Neural progenitor cell (in vitro differentiated cells): ENCODE measurements at regions not wholly inside any gene's neighbourhood (a gene's known extent, or its start where the extent isn't known, plus 50 kb on each side); places are given as distances from the start of the nearest gene placed in this dataset.

Experiments
- DNase-seq: peaks from one replicate; pipeline ENCODE4 v3.0.0-alpha.2; 2016; ENCODE audit warnings: low spot score
- H2AFZ ChIP-seq: fragments of 200-600 bp; sonication (generic); replicated peaks from 2 replicates; pipeline ENCODE4 v1.6.1; 2016; ENCODE audit warnings: antibody characterized with exemption
- H3F3A ChIP-seq: fragments of 200-600 bp; sonication (generic); 2 replicates; pipeline ENCODE4 v1.6.1; 2016; ENCODE audit warnings: antibody characterized with exemption, low read depth
- H3K27ac ChIP-seq: fragments of 200-600 bp; sonication (generic); 2 replicates; pipeline ENCODE4 v1.5.1; 2016; ENCODE audit warnings: mild to moderate bottlenecking
- H3K27me3 ChIP-seq: fragments of 200-600 bp; sonication (generic); 2 replicates; pipeline ENCODE4 v1.6.1; 2016; ENCODE audit warnings: mild to moderate bottlenecking, moderate library complexity
- H3K36me3 ChIP-seq: fragments of 200-600 bp; sonication (generic); 2 replicates; pipeline ENCODE4 v1.5.1; 2016
- H3K4me1 ChIP-seq: fragments of 200-600 bp; sonication (generic); 2 replicates; pipeline ENCODE4 v1.6.1; 2016; ENCODE audit warnings: mixed run types
- H3K4me2 ChIP-seq: fragments of 200-600 bp; sonication (generic); 2 replicates; pipeline ENCODE4 v1.6.1; 2016
- H3K4me3 ChIP-seq: fragments of 200-600 bp; sonication (generic); 2 replicates; pipeline ENCODE4 v1.5.1; 2016
- H3K79me2 ChIP-seq: fragments of 200-600 bp; sonication (generic); 2 replicates; pipeline ENCODE4 v1.6.1; 2016; ENCODE audit warnings: low read depth
- H3K9ac ChIP-seq: fragments of 200-600 bp; sonication (generic); 2 replicates; pipeline ENCODE4 v1.6.1; 2016
- H3K9me3 ChIP-seq: fragments of 200-600 bp; sonication (generic); 2 replicates; pipeline ENCODE4 v1.5.1; 2016; ENCODE audit warnings: low read depth
- H4K20me1 ChIP-seq: fragments of 200-600 bp; sonication (generic); 2 replicates; pipeline ENCODE4 v1.6.1; 2016; ENCODE audit warnings: low read depth
- H3K27ac Mint-ChIP-seq: 3 replicates; pipeline ENCODE4 v1.8.0; 2021; ENCODE audit warnings: mixed read lengths
- H3K27me3 Mint-ChIP-seq: 2 replicates; pipeline ENCODE4 v1.8.0; 2022; ENCODE audit warnings: low read depth, mild to moderate bottlenecking, inconsistent platforms, moderate library complexity, mixed read lengths; ENCODE audit not compliant: insufficient read depth
- H3K36me3 Mint-ChIP-seq: 3 replicates; pipeline ENCODE4 v1.8.0; 2021; ENCODE audit warnings: mixed read lengths
- H3K4me1 Mint-ChIP-seq: 3 replicates; pipeline ENCODE4 v1.8.0; 2021; ENCODE audit warnings: mixed read lengths
- H3K4me3 Mint-ChIP-seq: 3 replicates; pipeline ENCODE4 v1.8.0; 2021; ENCODE audit warnings: mild to moderate bottlenecking, moderate library complexity, mixed read lengths
- H3K9me3 Mint-ChIP-seq: 3 replicates; pipeline ENCODE4 v1.8.0; 2020; ENCODE audit warnings: mixed read lengths
- EZH2 ChIP-seq: fragments of 200-600 bp; sonication (generic); IDR thresholded peaks from 2 replicates; pipeline ENCODE4 v1.6.1; 2017; ENCODE audit warnings: antibody characterized with exemption, mild to moderate bottlenecking, moderate library complexity
- EZH2phosphoT487 ChIP-seq: fragments of 200-600 bp; sonication (generic); IDR thresholded peaks from 2 replicates; pipeline ENCODE4 v1.6.1; 2017; ENCODE audit warnings: antibody characterized with exemption
- TF ChIP-seq, protein P1 (sequence below): fragments of 200-600 bp; sonication (generic); IDR thresholded peaks from 2 replicates; pipeline ENCODE4 v1.5.1; 2017; ENCODE audit warnings: antibody characterized with exemption, mild to moderate bottlenecking

DNA sequence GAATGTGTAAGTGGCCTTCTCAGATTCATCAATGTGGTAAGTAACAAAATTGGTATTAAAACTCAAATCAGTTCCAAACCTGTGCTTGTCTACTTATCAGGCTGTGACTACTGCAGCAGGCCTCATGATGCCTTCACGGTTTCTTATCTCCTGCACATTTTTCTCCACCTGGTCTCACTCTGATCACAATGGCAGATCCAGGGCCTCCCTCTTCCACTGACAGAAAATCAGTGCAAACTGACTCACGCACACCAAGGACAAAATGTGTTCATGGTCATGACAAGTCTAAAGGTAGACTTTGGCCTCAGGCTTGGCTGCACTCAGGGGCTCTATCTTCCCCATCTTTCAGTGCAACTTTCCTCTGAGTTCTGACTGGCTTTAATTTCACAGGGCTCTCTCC is 56.7 kb upstream of the ATP1A1 start:
- Mint-ChIP-seq H3K4me1 (peaks cover 17% of the 10 kb centered on the region), H3K27ac (no peak overlapping the region), H3K27me3 (no peaks in the 10 kb centered on the region), H3K4me3 (no peak overlapping the region), H3K9me3 (no peaks in the 10 kb centered on the region), H3K36me3 (no peaks in the 10 kb centered on the region)
- no peak overlapping the region for H3K9ac ChIP-seq
- no peak overlapping the region for H2AFZ ChIP-seq
- no peak overlapping the region for H3K27ac ChIP-seq
- no peak overlapping the region for H3K4me2 ChIP-seq
- H3K9me3 ChIP-seq = no peaks in the 10 kb centered on the region
- no peak for DNase-seq
- TF ChIP-seq EZH2 (no peak), EZH2phosphoT487 (no peak)
- TF ChIP-seq, protein P1, sequence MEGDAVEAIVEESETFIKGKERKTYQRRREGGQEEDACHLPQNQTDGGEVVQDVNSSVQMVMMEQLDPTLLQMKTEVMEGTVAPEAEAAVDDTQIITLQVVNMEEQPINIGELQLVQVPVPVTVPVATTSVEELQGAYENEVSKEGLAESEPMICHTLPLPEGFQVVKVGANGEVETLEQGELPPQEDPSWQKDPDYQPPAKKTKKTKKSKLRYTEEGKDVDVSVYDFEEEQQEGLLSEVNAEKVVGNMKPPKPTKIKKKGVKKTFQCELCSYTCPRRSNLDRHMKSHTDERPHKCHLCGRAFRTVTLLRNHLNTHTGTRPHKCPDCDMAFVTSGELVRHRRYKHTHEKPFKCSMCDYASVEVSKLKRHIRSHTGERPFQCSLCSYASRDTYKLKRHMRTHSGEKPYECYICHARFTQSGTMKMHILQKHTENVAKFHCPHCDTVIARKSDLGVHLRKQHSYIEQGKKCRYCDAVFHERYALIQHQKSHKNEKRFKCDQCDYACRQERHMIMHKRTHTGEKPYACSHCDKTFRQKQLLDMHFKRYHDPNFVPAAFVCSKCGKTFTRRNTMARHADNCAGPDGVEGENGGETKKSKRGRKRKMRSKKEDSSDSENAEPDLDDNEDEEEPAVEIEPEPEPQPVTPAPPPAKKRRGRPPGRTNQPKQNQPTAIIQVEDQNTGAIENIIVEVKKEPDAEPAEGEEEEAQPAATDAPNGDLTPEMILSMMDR = no peak
- no peaks in the 10 kb centered on the region for H3F3A ChIP-seq
- no peaks in the 10 kb centered on the region for H3K79me2 ChIP-seq
- H4K20me1 ChIP-seq = no peaks in the 10 kb centered on the region
- no peaks in the 10 kb centered on the region for H3K27me3 ChIP-seq
- H3K4me3 ChIP-seq = no peak overlapping the region
- H3K4me1 ChIP-seq = no peaks in the 10 kb centered on the region
- no peaks in the 10 kb centered on the region for H3K36me3 ChIP-seq

DNA sequence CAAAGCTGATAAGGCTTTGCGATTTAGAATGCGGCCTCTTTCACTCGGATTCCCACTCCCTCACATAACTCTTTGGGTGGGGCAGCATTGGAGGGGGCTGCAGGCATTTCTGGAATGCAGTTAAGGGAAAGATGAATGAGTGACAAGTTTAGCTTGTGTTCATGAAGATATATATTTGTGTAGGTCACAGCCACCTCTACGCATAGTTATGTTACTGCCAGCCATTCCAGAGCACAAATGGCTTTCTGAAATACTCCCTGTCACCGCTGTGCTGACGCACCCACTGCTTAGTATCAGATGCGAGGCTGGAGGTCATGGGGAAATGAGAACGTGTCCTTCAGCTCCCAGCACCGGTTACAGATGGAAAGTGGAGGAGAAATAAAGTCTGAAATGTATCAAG is 54.1 kb upstream of the ATP1A1 start:
- Mint-ChIP-seq H3K27me3 (no peaks in the 10 kb centered on the region), H3K4me1 (no peaks in the 10 kb centered on the region), H3K9me3 (no peaks in the 10 kb centered on the region), H3K4me3 (no peak overlapping the region), H3K27ac (peak overlapping the region; percentile 60), H3K36me3 (no peaks in the 10 kb centered on the region)
- Histone ChIP-seq H3K4me2 (no peak overlapping the region), H3K4me1 (no peaks in the 10 kb centered on the region), H3K4me3 (no peak overlapping the region), H4K20me1 (no peaks in the 10 kb centered on the region), H3F3A (no peaks in the 10 kb centered on the region), H3K9ac (no peak overlapping the region), H3K36me3 (no peaks in the 10 kb centered on the region), H2AFZ (no peak overlapping the region), H3K27me3 (no peaks in the 10 kb centered on the region), H3K79me2 (no peaks in the 10 kb centered on the region), H3K27ac (no peak overlapping the region), H3K9me3 (no peaks in the 10 kb centered on the region)
- TF ChIP-seq EZH2phosphoT487 (no peak), EZH2 (no peak)
- TF ChIP-seq, protein P1 = no peak
- no peak for DNase-seq

DNA sequence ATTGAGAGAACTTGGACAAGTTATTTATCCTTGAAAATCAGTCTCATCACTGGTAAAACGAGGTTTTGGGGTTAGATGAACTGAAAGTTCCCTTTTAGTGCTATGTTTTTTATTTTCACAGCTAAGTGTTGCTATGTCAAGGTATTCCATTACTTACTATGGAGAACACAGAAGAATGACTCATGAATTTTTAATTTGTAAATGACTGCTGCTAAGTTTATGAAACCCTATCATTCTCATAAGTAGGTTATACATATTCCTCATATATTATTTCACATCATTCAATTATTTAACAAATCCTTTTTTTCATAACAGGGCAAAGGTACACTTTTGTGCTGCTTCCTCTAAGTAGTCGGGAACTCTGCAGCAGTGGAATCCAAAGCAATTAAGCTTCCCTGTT is 52.2 kb upstream of the ATP1A1 start:
- no peak overlapping the region for H3K27ac ChIP-seq
- H3K27ac Mint-ChIP-seq = no peak overlapping the region
- no peaks in the 10 kb centered on the region for H3K9me3 ChIP-seq
- H3K9ac ChIP-seq = no peak overlapping the region
- H3K27me3 ChIP-seq = no peaks in the 10 kb centered on the region
- no peak for TF ChIP-seq EZH2phosphoT487
- H3K4me2 ChIP-seq = no peak overlapping the region
- no peak overlapping the region for H3K4me3 Mint-ChIP-seq
- H3K9me3 Mint-ChIP-seq = no peaks in the 10 kb centered on the region
- no peaks in the 10 kb centered on the region for H3K4me1 ChIP-seq
- no peak overlapping the region for H3K4me3 ChIP-seq
- no peaks in the 10 kb centered on the region for H4K20me1 ChIP-seq
- H3K79me2 ChIP-seq = no peaks in the 10 kb centered on the region
- no peaks in the 10 kb centered on the region for H3K36me3 ChIP-seq
- H3K4me1 Mint-ChIP-seq = no peaks in the 10 kb centered on the region
- peak overlapping the region; percentile 55 for H2AFZ ChIP-seq
- no peaks in the 10 kb centered on the region for H3K36me3 Mint-ChIP-seq
- no peaks in the 10 kb centered on the region for H3K27me3 Mint-ChIP-seq
- DNase-seq = no peak
- H3F3A ChIP-seq = no peaks in the 10 kb centered on the region

- Histone ChIP-seq H3K4me1 (no peaks in the 10 kb centered on the region), H3K4me3 (no peak overlapping the region), H3K27ac (no peak overlapping the region), H2AFZ (no peak overlapping the region), H3F3A (no peaks in the 10 kb centered on the region), H3K9ac (no peak overlapping the region), H4K20me1 (no peaks in the 10 kb centered on the region), H3K27me3 (no peaks in the 10 kb centered on the region), H3K36me3 (no peaks in the 10 kb centered on the region), H3K79me2 (no peaks in the 10 kb centered on the region), H3K4me2 (no peak overlapping the region), H3K9me3 (no peaks in the 10 kb centered on the region)
- no peaks in the 10 kb centered on the region for H3K36me3 Mint-ChIP-seq
- H3K4me1 Mint-ChIP-seq = no peaks in the 10 kb centered on the region
- TF ChIP-seq EZH2 (no peak), EZH2phosphoT487 (no peak)
- TF ChIP-seq, protein P1 = no peak
- DNase-seq = no peak
- H3K27me3 Mint-ChIP-seq = no peaks in the 10 kb centered on the region
- H3K27ac Mint-ChIP-seq = no peak overlapping the region
- no peak overlapping the region for H3K4me3 Mint-ChIP-seq
- no peaks in the 10 kb centered on the region for H3K9me3 Mint-ChIP-seq
Measured at GRCh38 chr1:116321766-116322175, 51.3 kb upstream of the ATP1A1 start.
